GM19468 (cell line): ENCODE measurements at regions not wholly inside any gene's neighbourhood (a gene's known extent, or its start where the extent isn't known, plus 50 kb on each side); places are given as distances from the start of the nearest gene placed in this dataset.

Experiments used
- ATAC-seq: cut with Tn5 transposase; IDR thresholded peaks from one replicate; pipeline ENCODE4 v1.9.1; 2021; ENCODE audit warnings: mild to moderate bottlenecking, moderate library complexity, moderate number of reproducible peaks; ENCODE audit not compliant: unreplicated experiment; ENCODE audit errors: extremely low read depth

- ATAC-seq: no peak
Measured at GRCh38 chr2:121001641-121002040, 266.0 kb downstream of the GLI2 start.

- ATAC-seq: no peak
Measured at GRCh38 chr2:121002597-121002996, 266.9 kb downstream of the GLI2 start.

- ATAC-seq: no peak
Measured at GRCh38 chr2:121003391-121003790, 267.7 kb downstream of the GLI2 start.

- no peak for ATAC-seq
Measured at GRCh38 chr2:121004359-121004758, 268.7 kb downstream of the GLI2 start.

- ATAC-seq: no peak
Measured at GRCh38 chr2:121004950-121005349, 269.3 kb downstream of the GLI2 start.

DNA sequence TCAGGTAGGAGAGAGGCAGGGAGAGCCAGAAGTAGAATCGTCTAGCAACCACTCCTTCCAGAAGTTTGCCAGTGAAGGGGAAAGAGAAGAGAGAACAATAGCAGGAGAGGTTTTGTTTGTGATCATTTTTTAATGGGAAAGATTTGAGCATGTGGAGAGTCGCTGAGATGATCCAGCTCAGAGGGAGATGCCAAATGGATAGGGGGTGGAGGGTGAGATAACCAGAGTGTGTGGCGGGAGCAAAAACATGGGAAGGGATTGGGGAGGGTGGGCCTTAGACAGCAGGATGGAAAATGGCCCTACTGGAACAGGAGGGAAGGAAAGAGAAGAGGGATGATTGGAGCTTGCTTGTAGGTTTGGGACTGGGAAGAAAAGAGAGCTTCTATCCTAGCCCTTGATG is 269.8 kb downstream of the GLI2 start:
- no peak for ATAC-seq

GRCh38 chr2:121006743-121007489 is 271.2 kb downstream of the GLI2 start:
- no peak for ATAC-seq

DNA sequence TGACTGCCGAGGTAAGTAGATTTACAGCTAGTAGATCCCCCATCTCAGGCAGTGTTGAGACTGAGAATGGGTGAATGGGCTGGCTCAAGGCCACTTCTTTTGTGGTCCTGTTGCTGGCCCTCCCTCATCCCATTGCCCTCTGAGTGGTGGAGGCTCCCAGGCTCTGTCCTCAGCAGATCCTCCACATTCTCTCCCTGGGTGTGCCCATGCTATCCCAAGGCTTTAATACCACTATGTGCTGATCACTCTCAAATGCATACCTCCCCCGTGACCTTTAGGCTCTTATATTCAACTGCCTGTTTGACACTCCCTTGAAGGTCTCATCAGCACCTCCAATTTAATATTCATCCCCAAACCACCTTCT is 271.8 kb downstream of the GLI2 start:
- ATAC-seq: no peak

DNA sequence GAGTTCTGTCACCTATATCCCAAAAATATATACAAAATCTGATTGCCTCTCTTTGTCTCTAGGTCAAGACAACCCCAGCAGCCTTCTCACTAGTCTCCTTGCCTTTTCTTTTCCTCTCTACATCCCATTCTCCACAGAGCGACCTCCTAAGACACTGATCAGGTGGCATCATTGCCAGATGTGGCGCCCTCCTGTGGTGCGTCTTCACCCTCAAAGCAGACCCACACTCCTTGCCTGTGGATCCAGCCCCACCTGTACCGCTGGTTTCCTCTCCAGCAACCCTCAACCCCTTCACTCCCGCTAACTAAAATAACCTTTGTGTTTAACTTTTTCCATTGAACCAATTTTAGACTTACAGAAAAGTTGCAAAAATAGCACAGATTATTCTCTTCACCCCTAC is 273.3 kb downstream of the GLI2 start:
- ATAC-seq: no peak

DNA sequence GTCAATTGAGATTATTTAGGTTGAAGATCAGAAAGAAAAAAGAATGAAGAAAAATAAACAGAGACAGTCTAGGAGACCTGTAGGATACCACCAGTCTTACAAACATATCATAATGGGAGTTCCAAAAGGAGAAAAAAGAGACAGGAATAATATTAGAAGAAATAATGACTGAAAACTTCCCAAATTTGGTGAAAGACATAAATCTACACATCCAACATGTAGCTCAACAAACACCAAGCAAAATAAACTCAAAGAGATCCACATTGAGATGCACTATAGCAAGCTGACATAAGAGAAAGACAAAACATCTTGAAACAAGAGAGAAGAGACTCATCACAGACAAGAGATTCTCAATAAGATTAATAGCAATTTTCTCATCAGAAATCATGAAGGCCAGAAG is 274.0 kb downstream of the TFCP2L1 start:
- no peak for ATAC-seq

DNA sequence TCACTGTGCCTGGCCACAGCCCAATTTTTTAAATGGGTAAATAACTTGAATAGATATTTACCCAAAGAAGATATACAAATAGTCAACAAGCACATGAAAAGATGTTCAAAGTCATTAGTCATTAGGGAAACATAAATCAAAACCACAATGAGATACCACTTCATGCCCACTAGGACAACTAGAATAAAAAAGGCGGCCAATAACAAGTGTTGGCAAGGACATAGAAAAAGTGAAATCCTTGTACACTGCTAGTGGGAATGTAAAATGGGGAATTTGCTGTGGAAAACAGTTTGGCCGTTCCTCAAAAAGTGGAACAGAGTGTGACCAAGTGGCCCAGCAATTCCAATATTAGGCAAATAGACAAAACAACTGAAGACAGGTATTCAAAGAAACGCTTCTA is 270.1 kb downstream of the TFCP2L1 start:
- ATAC-seq: no peak

- ATAC-seq: no peak
Measured at GRCh38 chr2:121015971-121016485, 269.0 kb downstream of the TFCP2L1 start.

DNA sequence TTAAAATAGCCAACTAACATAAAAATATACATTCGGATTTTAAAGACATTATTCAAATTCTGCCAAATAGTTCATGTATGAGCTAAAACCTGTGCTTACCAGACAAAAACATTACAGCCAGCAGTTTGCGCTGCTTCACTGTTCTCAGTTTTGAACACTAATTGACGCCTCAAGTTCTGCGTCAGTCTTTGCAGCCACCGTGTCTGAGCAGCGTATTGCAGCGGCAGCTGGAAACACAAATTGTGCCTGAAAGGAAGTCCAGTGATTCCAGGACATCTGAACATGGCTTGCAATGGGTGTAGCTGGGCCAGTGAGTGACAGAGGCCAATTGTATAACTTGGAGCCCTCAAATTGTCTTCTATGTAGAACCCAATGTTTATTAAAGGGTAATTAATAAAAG is 267.6 kb downstream of the TFCP2L1 start:
- no peak for ATAC-seq

- ATAC-seq: no peak
Measured at GRCh38 chr2:121018136-121019061, 266.6 kb downstream of the TFCP2L1 start.

- ATAC-seq: no peak
Measured at GRCh38 chr2:121019071-121019470, 265.9 kb downstream of the TFCP2L1 start.

DNA sequence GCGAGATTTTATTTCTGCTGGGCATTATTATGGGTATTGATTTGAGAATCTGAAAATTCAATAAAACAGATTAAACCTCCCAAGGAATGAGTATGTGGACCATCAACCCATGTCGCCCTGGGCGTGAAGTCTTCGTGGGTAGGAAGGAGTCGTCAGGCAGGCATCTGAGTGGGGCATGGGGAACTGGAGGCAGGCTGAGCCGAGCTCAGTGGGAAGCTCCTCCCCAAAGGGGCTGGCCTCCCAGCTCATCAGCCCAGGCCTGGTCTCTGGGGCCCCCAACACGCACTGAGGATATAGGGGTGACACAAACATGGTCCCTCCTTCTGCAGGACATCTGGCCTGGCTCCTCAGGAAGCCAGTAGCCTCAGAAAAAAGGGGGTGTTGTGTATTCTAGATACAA is 265.2 kb downstream of the TFCP2L1 start:
- ATAC-seq: no peak

DNA sequence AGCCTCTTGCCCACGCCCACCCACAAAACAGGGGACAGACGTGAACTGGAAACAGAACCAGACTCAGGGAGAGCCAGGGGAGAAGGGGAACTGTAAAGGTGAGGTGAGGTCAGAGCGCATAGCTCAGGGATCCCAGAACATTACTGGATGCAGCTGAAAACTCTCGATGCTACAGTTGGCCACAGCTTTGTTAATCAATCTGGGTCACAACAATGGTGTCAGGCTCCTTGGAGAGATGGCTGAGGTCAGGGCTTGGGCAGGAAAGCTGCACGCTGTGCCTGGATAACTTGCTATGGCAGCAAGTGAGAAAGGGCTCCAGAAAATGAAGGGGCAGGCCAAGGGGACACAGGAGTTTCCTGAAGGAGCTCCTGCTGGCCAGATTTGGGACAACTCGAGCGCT is 263.3 kb downstream of the TFCP2L1 start:
- ATAC-seq: no peak

DNA sequence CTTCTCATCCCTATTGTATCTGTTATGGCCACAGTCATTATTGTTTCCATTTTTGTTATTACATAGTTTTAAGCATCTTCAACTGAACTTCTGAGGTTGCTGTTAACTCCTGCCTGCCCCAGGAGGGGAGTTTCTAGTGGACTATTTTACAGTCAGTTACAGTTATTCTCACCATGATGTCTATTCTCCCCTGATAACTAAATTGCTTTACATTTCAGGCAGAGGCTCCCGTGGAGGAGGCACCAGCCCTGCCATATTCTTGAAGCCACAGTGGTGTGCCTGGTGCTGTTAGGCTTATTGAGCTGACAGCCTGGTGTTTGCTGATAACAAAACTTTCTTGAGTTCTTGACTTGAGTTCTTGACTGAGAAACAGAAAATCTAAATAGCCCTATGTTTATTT is 256.4 kb downstream of the TFCP2L1 start:
- ATAC-seq: no peak

DNA sequence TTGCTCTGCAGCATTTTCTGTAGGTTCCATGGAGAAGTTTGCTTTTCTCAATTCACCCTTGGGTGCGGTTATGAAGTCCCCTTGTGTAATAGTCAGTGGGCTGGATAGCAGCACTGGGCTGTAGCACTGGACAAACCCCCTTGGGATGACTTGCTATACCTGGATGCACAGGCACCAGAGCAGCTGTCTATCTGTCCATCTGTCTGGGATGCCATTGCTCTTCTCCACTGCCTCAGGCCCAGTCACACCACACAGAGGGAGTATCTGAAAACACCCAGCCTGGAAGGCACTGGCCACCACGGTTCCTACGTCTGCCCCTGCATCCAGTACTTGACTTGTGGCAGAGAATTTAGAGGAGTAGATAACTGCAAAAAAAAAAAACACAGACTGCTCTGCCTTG is 254.5 kb downstream of the TFCP2L1 start:
- ATAC-seq: no peak

GRCh38 chr2:121031568-121032340 is 253.2 kb downstream of the TFCP2L1 start:
- ATAC-seq: no peak
